ENCODE measurements at regions not wholly inside any gene's neighbourhood (a gene's known extent, or its start where the extent isn't known, plus 50 kb on each side); places are given as distances from the start of the nearest gene placed in this dataset.
"Not testable (repeated sequence)": the region's sequence is repeated elsewhere in the genome, so short reads cannot be mapped to it uniquely, and the experiment has no call there.

GRCh38 chr11:19419808-19420207 lies 179.1 kb upstream of the E2F8 start:
- DNase-seq (ENCODE audit: low spot score) (no peak), ATAC-seq (ENCODE audit: low read depth) (peak; percentile 91)
- H3K27ac ChIP-seq (ENCODE audit: poor library complexity, severe bottlenecking), result peak overlapping the region; percentile 68
- H3K36me3 ChIP-seq (ENCODE audit: low read depth), result no peaks in the 10 kb centered on the region
- no peaks in the 10 kb centered on the region for H3K27me3 ChIP-seq (ENCODE audit: insufficient read depth, poor library complexity, severe bottlenecking)
- peaks cover 23% of the 10 kb centered on the region for H3K4me1 ChIP-seq (ENCODE audit: insufficient read depth, poor library complexity, severe bottlenecking)
- no peaks in the 10 kb centered on the region for H3K9me3 ChIP-seq (ENCODE audit: severe bottlenecking)
- no peak overlapping the region for H3K4me3 ChIP-seq (ENCODE audit: severe bottlenecking)
- TF ChIP-seq CTCF (IDR thresholded peaks at IDR 0.05; ENCODE audit: poor library complexity, severe bottlenecking), result no peak

- DNase-seq (ENCODE audit: low spot score) (no peak), ATAC-seq (ENCODE audit: low read depth) (peak; percentile 72)
- no peaks in the 10 kb centered on the region for H3K27me3 ChIP-seq (ENCODE audit: insufficient read depth, poor library complexity, severe bottlenecking)
- H3K9me3 ChIP-seq (ENCODE audit: severe bottlenecking), result no peaks in the 10 kb centered on the region
- H3K4me3 ChIP-seq (ENCODE audit: severe bottlenecking), result no peak overlapping the region
- no peaks in the 10 kb centered on the region for H3K36me3 ChIP-seq (ENCODE audit: low read depth)
- TF ChIP-seq CTCF (IDR thresholded peaks at IDR 0.05; ENCODE audit: poor library complexity, severe bottlenecking), result no peak
- H3K27ac ChIP-seq (ENCODE audit: poor library complexity, severe bottlenecking), result peak overlapping the region; percentile 68
- H3K4me1 ChIP-seq (ENCODE audit: insufficient read depth, poor library complexity, severe bottlenecking), result peaks cover 23% of the 10 kb centered on the region
Measured at GRCh38 chr11:19419021-19419750, 178.4 kb upstream of the E2F8 start.

GRCh38 chr11:19418221-19418620 lies 177.5 kb upstream of the E2F8 start:
- DNase-seq (ENCODE audit: low spot score), result no peak
- TF ChIP-seq CTCF (IDR thresholded peaks at IDR 0.05; ENCODE audit: poor library complexity, severe bottlenecking), result no peak
- Histone ChIP-seq H3K9me3 (ENCODE audit: severe bottlenecking) (no peaks in the 10 kb centered on the region), H3K27me3 (ENCODE audit: insufficient read depth, poor library complexity, severe bottlenecking) (no peaks in the 10 kb centered on the region), H3K27ac (ENCODE audit: poor library complexity, severe bottlenecking) (peak overlapping the region; percentile 68), H3K4me3 (ENCODE audit: severe bottlenecking) (no peak overlapping the region), H3K36me3 (ENCODE audit: low read depth) (no peaks in the 10 kb centered on the region), H3K4me1 (ENCODE audit: insufficient read depth, poor library complexity, severe bottlenecking) (peaks cover 23% of the 10 kb centered on the region)
- ATAC-seq (ENCODE audit: low read depth), result no peak

GRCh38 chr11:19412070-19412469 lies 171.3 kb upstream of the E2F8 start:
- not testable (repeated sequence) for H3K9me3 ChIP-seq (ENCODE audit: severe bottlenecking); H3K36me3 ChIP-seq (ENCODE audit: low read depth); ATAC-seq (ENCODE audit: low read depth); H3K27me3 ChIP-seq (ENCODE audit: insufficient read depth, poor library complexity, severe bottlenecking); DNase-seq (ENCODE audit: low spot score); H3K4me1 ChIP-seq (ENCODE audit: insufficient read depth, poor library complexity, severe bottlenecking); H3K27ac ChIP-seq (ENCODE audit: poor library complexity, severe bottlenecking); H3K4me3 ChIP-seq (ENCODE audit: severe bottlenecking)

GRCh38 chr11:19410032-19410431 lies 169.3 kb upstream of the E2F8 start:
- Histone ChIP-seq H3K27ac (ENCODE audit: poor library complexity, severe bottlenecking) (no peak overlapping the region), H3K27me3 (ENCODE audit: insufficient read depth, poor library complexity, severe bottlenecking) (no peaks in the 10 kb centered on the region), H3K4me1 (ENCODE audit: insufficient read depth, poor library complexity, severe bottlenecking) (no peaks in the 10 kb centered on the region), H3K9me3 (ENCODE audit: severe bottlenecking) (no peaks in the 10 kb centered on the region), H3K36me3 (ENCODE audit: low read depth) (no peaks in the 10 kb centered on the region), H3K4me3 (ENCODE audit: severe bottlenecking) (no peak overlapping the region)
- DNase-seq (ENCODE audit: low spot score) (no peak), ATAC-seq (ENCODE audit: low read depth) (no peak)
- TF ChIP-seq CTCF (IDR thresholded peaks at IDR 0.05; ENCODE audit: poor library complexity, severe bottlenecking), result no peak

Measured in RWPE2 (cell line).